Neural cell (in vitro differentiated cells): ENCODE measurements at regions not wholly inside any gene's neighbourhood (a gene's known extent, or its start where the extent isn't known, plus 50 kb on each side); places are given as distances from the start of the nearest gene placed in this dataset.

Source experiments
- EZH2 ChIP-seq: fragments of 200-600, 300-800 bp; shearing (Covaris generic), sonication (generic); IDR thresholded peaks from 2 replicates; pipeline ENCODE4 v1.6.1; 2014; ENCODE audit warnings: antibody characterized with exemption, low read length, borderline replicate concordance, mild to moderate bottlenecking; ENCODE audit not compliant: insufficient read depth, poor library complexity, severe bottlenecking
- MXI1 ChIP-seq: fragments of 450-650 bp; conservative IDR thresholded peaks from 2 replicates; pipeline ENCODE4 v1.6.1; 2014; ENCODE audit warnings: antibody characterized with exemption, mild to moderate bottlenecking; ENCODE audit not compliant: poor library complexity, severe bottlenecking
- TAF1 ChIP-seq: IDR thresholded peaks from 2 replicates; pipeline ENCODE4 v1.6.1; 2012; ENCODE audit warnings: low read depth
- TF ChIP-seq, protein P1 (sequence below): IDR thresholded peaks from 2 replicates; pipeline ENCODE4 v1.6.1; 2012; ENCODE audit warnings: borderline replicate concordance
- TF ChIP-seq, protein P2 (sequence below): fragments of 450-650 bp; IDR thresholded peaks from 2 replicates; pipeline ENCODE4 v1.5.1; 2014; ENCODE audit warnings: antibody characterized with exemption, mild to moderate bottlenecking, moderate library complexity; ENCODE audit not compliant: poor library complexity, severe bottlenecking

DNA sequence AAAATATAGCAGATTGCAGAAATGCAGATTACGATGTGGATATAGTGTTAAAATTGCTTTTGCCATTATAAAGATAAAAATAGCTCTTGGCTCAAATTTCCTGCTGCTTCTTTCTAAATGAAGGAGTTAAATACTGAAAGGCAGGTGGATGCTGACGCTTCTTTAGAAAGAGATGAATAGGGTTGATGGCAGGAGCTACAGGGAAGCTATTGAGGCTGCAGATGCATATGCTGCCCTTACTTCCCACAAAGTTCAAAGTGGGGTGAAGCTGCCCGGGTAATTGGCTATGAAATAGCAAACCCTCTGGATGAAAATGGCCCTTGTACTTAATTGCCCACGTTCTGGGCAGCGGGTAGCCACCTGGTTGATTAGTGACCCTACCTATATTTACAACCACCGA, 379.5 kb downstream of the ZIC3 start:
- no peak for TF ChIP-seq EZH2
- TF ChIP-seq, protein P1, sequence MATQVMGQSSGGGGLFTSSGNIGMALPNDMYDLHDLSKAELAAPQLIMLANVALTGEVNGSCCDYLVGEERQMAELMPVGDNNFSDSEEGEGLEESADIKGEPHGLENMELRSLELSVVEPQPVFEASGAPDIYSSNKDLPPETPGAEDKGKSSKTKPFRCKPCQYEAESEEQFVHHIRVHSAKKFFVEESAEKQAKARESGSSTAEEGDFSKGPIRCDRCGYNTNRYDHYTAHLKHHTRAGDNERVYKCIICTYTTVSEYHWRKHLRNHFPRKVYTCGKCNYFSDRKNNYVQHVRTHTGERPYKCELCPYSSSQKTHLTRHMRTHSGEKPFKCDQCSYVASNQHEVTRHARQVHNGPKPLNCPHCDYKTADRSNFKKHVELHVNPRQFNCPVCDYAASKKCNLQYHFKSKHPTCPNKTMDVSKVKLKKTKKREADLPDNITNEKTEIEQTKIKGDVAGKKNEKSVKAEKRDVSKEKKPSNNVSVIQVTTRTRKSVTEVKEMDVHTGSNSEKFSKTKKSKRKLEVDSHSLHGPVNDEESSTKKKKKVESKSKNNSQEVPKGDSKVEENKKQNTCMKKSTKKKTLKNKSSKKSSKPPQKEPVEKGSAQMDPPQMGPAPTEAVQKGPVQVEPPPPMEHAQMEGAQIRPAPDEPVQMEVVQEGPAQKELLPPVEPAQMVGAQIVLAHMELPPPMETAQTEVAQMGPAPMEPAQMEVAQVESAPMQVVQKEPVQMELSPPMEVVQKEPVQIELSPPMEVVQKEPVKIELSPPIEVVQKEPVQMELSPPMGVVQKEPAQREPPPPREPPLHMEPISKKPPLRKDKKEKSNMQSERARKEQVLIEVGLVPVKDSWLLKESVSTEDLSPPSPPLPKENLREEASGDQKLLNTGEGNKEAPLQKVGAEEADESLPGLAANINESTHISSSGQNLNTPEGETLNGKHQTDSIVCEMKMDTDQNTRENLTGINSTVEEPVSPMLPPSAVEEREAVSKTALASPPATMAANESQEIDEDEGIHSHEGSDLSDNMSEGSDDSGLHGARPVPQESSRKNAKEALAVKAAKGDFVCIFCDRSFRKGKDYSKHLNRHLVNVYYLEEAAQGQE = no peak
- TF ChIP-seq, protein P2, sequence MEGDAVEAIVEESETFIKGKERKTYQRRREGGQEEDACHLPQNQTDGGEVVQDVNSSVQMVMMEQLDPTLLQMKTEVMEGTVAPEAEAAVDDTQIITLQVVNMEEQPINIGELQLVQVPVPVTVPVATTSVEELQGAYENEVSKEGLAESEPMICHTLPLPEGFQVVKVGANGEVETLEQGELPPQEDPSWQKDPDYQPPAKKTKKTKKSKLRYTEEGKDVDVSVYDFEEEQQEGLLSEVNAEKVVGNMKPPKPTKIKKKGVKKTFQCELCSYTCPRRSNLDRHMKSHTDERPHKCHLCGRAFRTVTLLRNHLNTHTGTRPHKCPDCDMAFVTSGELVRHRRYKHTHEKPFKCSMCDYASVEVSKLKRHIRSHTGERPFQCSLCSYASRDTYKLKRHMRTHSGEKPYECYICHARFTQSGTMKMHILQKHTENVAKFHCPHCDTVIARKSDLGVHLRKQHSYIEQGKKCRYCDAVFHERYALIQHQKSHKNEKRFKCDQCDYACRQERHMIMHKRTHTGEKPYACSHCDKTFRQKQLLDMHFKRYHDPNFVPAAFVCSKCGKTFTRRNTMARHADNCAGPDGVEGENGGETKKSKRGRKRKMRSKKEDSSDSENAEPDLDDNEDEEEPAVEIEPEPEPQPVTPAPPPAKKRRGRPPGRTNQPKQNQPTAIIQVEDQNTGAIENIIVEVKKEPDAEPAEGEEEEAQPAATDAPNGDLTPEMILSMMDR = no peak
- TF ChIP-seq MXI1 = no peak
- no peak for TF ChIP-seq TAF1
